Osteoblast (primary cell): ENCODE measurements at regions not wholly inside any gene's neighbourhood (a gene's known extent, or its start where the extent isn't known, plus 50 kb on each side); places are given as distances from the start of the nearest gene placed in this dataset.

Source experiments
- DNase-seq: peaks from one replicate; pipeline ENCODE4 v3.0.0; 2011; ENCODE audit warnings: low spot score, mixed read lengths; ENCODE audit not compliant: insufficient read length; ENCODE audit errors: missing footprints
- H2AFZ ChIP-seq: 2 replicates; pipeline ENCODE4 v1.6.0; 2011; ENCODE audit warnings: mild to moderate bottlenecking, low read length
- H3K27ac ChIP-seq: 2 replicates; pipeline ENCODE4 v1.5.1; 2011; ENCODE audit warnings: mild to moderate bottlenecking, low read depth, low read length, moderate library complexity
- H3K27me3 ChIP-seq: 2 replicates; pipeline ENCODE4 v1.6.0; 2012; ENCODE audit warnings: mild to moderate bottlenecking, control low read depth, inconsistent platforms, low read length, moderate library complexity; ENCODE audit not compliant: insufficient read depth
- H3K36me3 ChIP-seq: 2 replicates; pipeline ENCODE4 v1.5.1; 2011; ENCODE audit warnings: mild to moderate bottlenecking, low read length, control low read depth, moderate library complexity; ENCODE audit not compliant: insufficient read depth
- H3K4me1 ChIP-seq: 2 replicates; pipeline ENCODE4 v1.5.1; 2011; ENCODE audit warnings: mild to moderate bottlenecking, low read length, control low read depth, moderate library complexity; ENCODE audit not compliant: insufficient read depth
- H3K4me2 ChIP-seq: 2 replicates; pipeline ENCODE4 v1.6.0; 2011; ENCODE audit warnings: mild to moderate bottlenecking, low read length; ENCODE audit not compliant: insufficient read depth
- H3K4me3 ChIP-seq: fragments of 200-600 bp; sonication (generic); 3 replicates; pipeline ENCODE4 v1.5.1; 2012; ENCODE audit warnings: mild to moderate bottlenecking, low read length, inconsistent platforms; ENCODE audit not compliant: insufficient read depth
- H3K79me2 ChIP-seq: 2 replicates; pipeline ENCODE4 v1.6.0; 2012; ENCODE audit warnings: mild to moderate bottlenecking, low read length, control low read depth, inconsistent platforms; ENCODE audit not compliant: insufficient read depth
- H3K9me3 ChIP-seq: 2 replicates; pipeline ENCODE4 v1.5.1; 2011; ENCODE audit warnings: low read depth, low read length, control low read depth
- H4K20me1 ChIP-seq: 2 replicates; pipeline ENCODE4 v1.6.0; 2012; ENCODE audit warnings: mild to moderate bottlenecking, low read length, control low read depth; ENCODE audit not compliant: insufficient read depth
- CTCF ChIP-seq: IDR thresholded peaks from 2 replicates; pipeline ENCODE4 v1.5.1; 2011; ENCODE audit warnings: mild to moderate bottlenecking, low read depth, low read length, moderate library complexity; ENCODE audit errors: extremely low read depth

- Histone ChIP-seq H3K27ac (no peak overlapping the region), H2AFZ (no peak overlapping the region), H3K79me2 (no peaks in the 10 kb centered on the region), H3K36me3 (no peaks in the 10 kb centered on the region), H3K4me3 (no peak overlapping the region), H3K4me2 (no peak overlapping the region), H3K27me3 (no peaks in the 10 kb centered on the region), H4K20me1 (no peaks in the 10 kb centered on the region), H3K4me1 (no peaks in the 10 kb centered on the region), H3K9me3 (no peaks in the 10 kb centered on the region)
- DNase-seq, result no peak
- TF ChIP-seq CTCF, result no peak
These were observed 103.3 kb upstream of the GRIK3 start for GRCh38 chr1:37137601-37138000.

- Histone ChIP-seq H3K4me1 (no peaks in the 10 kb centered on the region), H3K27me3 (no peaks in the 10 kb centered on the region), H3K36me3 (no peaks in the 10 kb centered on the region), H3K27ac (no peak overlapping the region), H3K4me3 (no peak overlapping the region), H3K79me2 (no peaks in the 10 kb centered on the region), H4K20me1 (no peaks in the 10 kb centered on the region), H3K9me3 (no peaks in the 10 kb centered on the region), H3K4me2 (no peak overlapping the region), H2AFZ (no peak overlapping the region)
- no peak for DNase-seq
- TF ChIP-seq CTCF, result no peak
These were observed 109.5 kb upstream of the GRIK3 start for GRCh38 chr1:37143800-37144199.

GRCh38 chr1:37146071-37146470, 111.8 kb upstream of the GRIK3 start:
- Histone ChIP-seq H3K4me3 (no peak overlapping the region), H3K4me1 (no peaks in the 10 kb centered on the region)
- no peak for DNase-seq

GRCh38 chr1:37147392-37147831, 113.1 kb upstream of the GRIK3 start:
- no peaks in the 10 kb centered on the region for H3K27me3 ChIP-seq
- DNase-seq, result no peak
- no peak overlapping the region for H3K4me2 ChIP-seq
- H3K9me3 ChIP-seq, result no peaks in the 10 kb centered on the region
- no peak overlapping the region for H2AFZ ChIP-seq
- no peaks in the 10 kb centered on the region for H3K79me2 ChIP-seq
- no peaks in the 10 kb centered on the region for H3K36me3 ChIP-seq
- H3K4me3 ChIP-seq, result no peak overlapping the region
- TF ChIP-seq CTCF, result no peak
- H3K4me1 ChIP-seq, result no peaks in the 10 kb centered on the region
- no peak overlapping the region for H3K27ac ChIP-seq
- H4K20me1 ChIP-seq, result no peaks in the 10 kb centered on the region

More at GRCh38 chr1:37146071-37146470, 111.8 kb upstream of the GRIK3 start:
- no peaks in the 10 kb centered on the region for H3K36me3 ChIP-seq
- no peaks in the 10 kb centered on the region for H3K9me3 ChIP-seq
- H4K20me1 ChIP-seq, result no peaks in the 10 kb centered on the region
- H3K27ac ChIP-seq, result no peak overlapping the region
- no peak for TF ChIP-seq CTCF
- H3K4me2 ChIP-seq, result no peak overlapping the region
- H3K27me3 ChIP-seq, result no peaks in the 10 kb centered on the region
- H2AFZ ChIP-seq, result no peak overlapping the region
- H3K79me2 ChIP-seq, result no peaks in the 10 kb centered on the region
